Heart left ventricle (tissue), 16 donors: ENCODE measurements at regions not wholly inside any gene's neighbourhood (a gene's known extent, or its start where the extent isn't known, plus 50 kb on each side); places are given as distances from the start of the nearest gene placed in this dataset.

Experiments
- ATAC-seq, 4 donors: fragments of 200-7000 bp; cut with Tn5 transposase; one replicate each; pipeline ENCODE4 v1.9.1; 2020 to 2022; ENCODE audit warnings: moderate library complexity in 4 of 4, mild to moderate bottlenecking in 3 of 4, moderate number of reproducible peaks in 1 of 4
- DNase-seq, 5 donors: peaks; one replicate each; pipeline ENCODE4 v3.0.0-alpha.2; 2020
- H3K27ac ChIP-seq, 12 donors: fragments of 200-600 bp; sonication (generic) in 4 of 12; one replicate each; pipeline versions ENCODE4 v1.5.0 to v1.8.0; 2016 to 2022; ENCODE audit warnings: mild to moderate bottlenecking in 2 of 12
- H3K27me3 ChIP-seq, 9 donors: fragments of 200-600 bp; sonication (generic) in 2 of 9; one replicate each; pipeline versions ENCODE4 v1.5.1 to v1.8.0; 2016 to 2022; ENCODE audit warnings: mild to moderate bottlenecking in 3 of 9
- H3K36me3 ChIP-seq, 9 donors: fragments of 200-600 bp; sonication (generic) in 2 of 9; one replicate each; pipeline versions ENCODE4 v1.5.0 to v1.8.0; 2018 to 2022; ENCODE audit warnings: mild to moderate bottlenecking in 2 of 9
- H3K4me1 ChIP-seq, 12 donors: fragments of 200-600 bp; sonication (generic) in 4 of 12; one replicate each; pipeline versions ENCODE4 v1.5.0 to v1.8.0; 2016 to 2022; ENCODE audit warnings: mild to moderate bottlenecking in 3 of 12
- H3K4me3 ChIP-seq, 12 donors: fragments of 200-600 bp; sonication (generic) in 4 of 12; one replicate each; pipeline versions ENCODE4 v1.5.0 to v1.8.0; 2017 to 2022; ENCODE audit warnings: mild to moderate bottlenecking in 9 of 12, moderate library complexity in 4 of 12
- H3K9me3 ChIP-seq, 12 donors: fragments of 200-600 bp; sonication (generic) in 4 of 12; one replicate each; pipeline versions ENCODE4 v1.5.0 to v1.8.0; 2016 to 2022; ENCODE audit warnings: mild to moderate bottlenecking in 1 of 12
- POLR2A ChIP-seq, 2 donors: fragments of 450-650 bp; IDR thresholded peaks; one replicate each; pipeline ENCODE4 v1.6.1; 2017; ENCODE audit warnings: antibody characterized with exemption in 2 of 2, mild to moderate bottlenecking in 2 of 2, moderate library complexity in 2 of 2
- WGBS, 4 donors: extraction: QIAGEN DNeasy Blood & Tissue Kit in 2 of 4; methylation state at CpG; one replicate each; pipeline versions ENCODE4 v1.1.5 to v1.1.7; 2013 to 2018; 5-methylcytosine and 5-hydroxymethylcytosine counted together
- intact Hi-C, 10 donors: fragments of 100-400 bp; cut with DNase I; formaldehyde crosslinking; loops; one replicate each; pipeline versions ENCODE4 v1.11.1 to v1.14.2; 2022
- TF ChIP-seq, protein P1 (sequence below), 12 donors: fragments of 200-600 bp; sonication (generic) in 4 of 12; IDR thresholded peaks; one replicate each; pipeline versions ENCODE4 v1.5.0 to v1.8.0; 2018 to 2022; ENCODE audit warnings: antibody characterized with exemption in 12 of 12, mild to moderate bottlenecking in 5 of 12
- donor health status: ischemic (EF 13 %, LVEDD 7.1; RV severe dilation, severe dysfunction).
- donor health status: healthy with polysubstance abuse.
- donor health status: DM: no; HTN: yes; CAD: no.
- donor health status: DM: no; HTN: no; CAD: no.
- donor health status: ischemic (EF 25% LVEDD 6.9; RV normal size, moderate dysfunction).
- donor health status: ischemic (EF 25% LVEDD 5.7; RV mildly dilated, moderate dysfunction).
- donor health status: healthy.
- donor health status: DM: yes; HTN: yes; CAD: no.
- donor health status: ischemic (EF 35%, LVEDD 5.7; RV mildly dilated, moderate dysfunction).
- donor health status: nonischemic (EF 11% LVEDD 7.7; RV severe dilation, severe dysfunction).
- donor health status: DM: yes; HTN: yes; CAD: no.
- donor health status: PGD.
- donor health status: ischemic (EF 29% LVEDD 5.4; RV normal size, mild dysfunction).
- donor health status: nonischemic (EF 23%, LVEDD 6.1; RV moderate dilation, normal function).

DNA sequence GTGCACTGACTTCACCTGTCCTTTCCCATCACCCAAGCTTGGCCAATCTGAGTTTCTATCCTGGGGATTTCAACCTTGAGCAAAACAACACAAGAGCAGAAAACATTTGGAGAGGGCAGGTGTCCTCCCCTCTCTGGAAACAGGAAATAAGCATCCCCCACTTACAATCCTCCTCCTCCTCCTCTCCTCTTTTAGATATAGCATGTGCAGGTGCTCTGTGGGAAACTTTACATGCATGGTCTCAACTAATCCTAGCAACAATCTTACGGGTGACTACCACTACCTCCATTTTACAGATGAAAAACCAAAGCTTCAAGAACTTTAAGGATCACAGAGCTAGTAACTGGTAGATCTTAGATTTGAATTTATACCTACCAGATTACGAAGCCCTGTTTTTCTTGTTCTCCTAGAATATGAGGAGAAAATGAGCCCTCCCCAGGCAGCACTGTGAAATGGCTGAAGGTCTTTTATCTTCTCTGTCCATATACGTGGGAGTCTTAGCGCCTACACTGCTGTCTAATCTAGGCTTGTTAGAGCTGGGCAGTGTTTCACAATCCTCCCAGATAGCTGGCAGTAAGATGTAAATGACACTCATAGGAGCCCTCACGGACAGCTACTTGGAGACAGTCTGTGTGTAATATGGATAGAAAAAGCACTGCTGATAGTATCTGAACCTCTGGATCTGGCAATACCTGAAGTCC lies 301.2 kb upstream of the PROK2 start:
- intact Hi-C loops: no loop called here
- peak in 3 of 4 donors; percentile 41 to 84 (median 78) for ATAC-seq
- peak overlapping the region in 1 of 12 donors; percentile 60 for H3K27ac ChIP-seq

DNA sequence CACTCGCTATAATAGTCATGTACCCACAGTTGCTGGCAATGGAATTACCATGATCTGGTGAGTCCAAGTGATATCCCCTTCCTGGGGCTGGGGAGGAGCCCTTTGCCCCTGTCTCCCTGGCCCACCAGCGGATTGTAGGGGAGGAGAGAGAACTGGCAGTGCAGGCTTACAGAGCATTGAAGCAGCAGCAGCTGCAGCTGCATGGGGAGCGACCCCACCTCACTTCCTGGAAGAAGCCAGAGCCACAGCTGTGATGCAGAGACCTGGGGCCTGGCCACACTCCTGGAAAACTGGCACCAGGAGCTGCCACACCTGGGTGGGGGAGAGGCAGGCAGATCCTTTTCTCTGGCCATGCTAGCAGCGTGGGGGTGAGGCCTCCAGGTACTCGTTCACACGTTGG lies 300.1 kb upstream of the PROK2 start:
- Histone ChIP-seq H3K9me3 (no peaks in the 10 kb centered on the region), H3K4me3 (no peak overlapping the region), H3K27ac (no peak overlapping the region), H3K27me3 (no peaks in the 10 kb centered on the region), H3K36me3 (no peaks in the 10 kb centered on the region), H3K4me1 (peaks cover 0 to 52% (median 0%) of the 10 kb centered on the region in 12 donors)
- WGBS, 4 donors: 90 to 98% (median 94%) methylated on average over 2 to 6 of the region's 6 CpGs
- intact Hi-C loops: no loop called here
- TF ChIP-seq, protein P1, sequence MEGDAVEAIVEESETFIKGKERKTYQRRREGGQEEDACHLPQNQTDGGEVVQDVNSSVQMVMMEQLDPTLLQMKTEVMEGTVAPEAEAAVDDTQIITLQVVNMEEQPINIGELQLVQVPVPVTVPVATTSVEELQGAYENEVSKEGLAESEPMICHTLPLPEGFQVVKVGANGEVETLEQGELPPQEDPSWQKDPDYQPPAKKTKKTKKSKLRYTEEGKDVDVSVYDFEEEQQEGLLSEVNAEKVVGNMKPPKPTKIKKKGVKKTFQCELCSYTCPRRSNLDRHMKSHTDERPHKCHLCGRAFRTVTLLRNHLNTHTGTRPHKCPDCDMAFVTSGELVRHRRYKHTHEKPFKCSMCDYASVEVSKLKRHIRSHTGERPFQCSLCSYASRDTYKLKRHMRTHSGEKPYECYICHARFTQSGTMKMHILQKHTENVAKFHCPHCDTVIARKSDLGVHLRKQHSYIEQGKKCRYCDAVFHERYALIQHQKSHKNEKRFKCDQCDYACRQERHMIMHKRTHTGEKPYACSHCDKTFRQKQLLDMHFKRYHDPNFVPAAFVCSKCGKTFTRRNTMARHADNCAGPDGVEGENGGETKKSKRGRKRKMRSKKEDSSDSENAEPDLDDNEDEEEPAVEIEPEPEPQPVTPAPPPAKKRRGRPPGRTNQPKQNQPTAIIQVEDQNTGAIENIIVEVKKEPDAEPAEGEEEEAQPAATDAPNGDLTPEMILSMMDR (IDR thresholded peaks at IDR 0.05): no peak
- DNase-seq (no peak), ATAC-seq (no peak)

More for the DNA sequence above, 301.2 kb upstream of the PROK2 start:
- H3K4me1 ChIP-seq: peaks cover 0 to 43% (median 0%) of the 10 kb centered on the region in 12 donors
- TF ChIP-seq, protein P1 (IDR thresholded peaks at IDR 0.05): no peak
- no peak for TF ChIP-seq POLR2A (IDR thresholded peaks at IDR 0.05)
- H3K36me3 ChIP-seq: no peaks in the 10 kb centered on the region
- DNase-seq: no peak
- H3K4me3 ChIP-seq: no peak overlapping the region
- WGBS, 4 donors: 52 to 68% (median 61%) methylated on average over 5 of the region's 5 CpGs
- no peaks in the 10 kb centered on the region for H3K27me3 ChIP-seq
- no peaks in the 10 kb centered on the region for H3K9me3 ChIP-seq

DNA sequence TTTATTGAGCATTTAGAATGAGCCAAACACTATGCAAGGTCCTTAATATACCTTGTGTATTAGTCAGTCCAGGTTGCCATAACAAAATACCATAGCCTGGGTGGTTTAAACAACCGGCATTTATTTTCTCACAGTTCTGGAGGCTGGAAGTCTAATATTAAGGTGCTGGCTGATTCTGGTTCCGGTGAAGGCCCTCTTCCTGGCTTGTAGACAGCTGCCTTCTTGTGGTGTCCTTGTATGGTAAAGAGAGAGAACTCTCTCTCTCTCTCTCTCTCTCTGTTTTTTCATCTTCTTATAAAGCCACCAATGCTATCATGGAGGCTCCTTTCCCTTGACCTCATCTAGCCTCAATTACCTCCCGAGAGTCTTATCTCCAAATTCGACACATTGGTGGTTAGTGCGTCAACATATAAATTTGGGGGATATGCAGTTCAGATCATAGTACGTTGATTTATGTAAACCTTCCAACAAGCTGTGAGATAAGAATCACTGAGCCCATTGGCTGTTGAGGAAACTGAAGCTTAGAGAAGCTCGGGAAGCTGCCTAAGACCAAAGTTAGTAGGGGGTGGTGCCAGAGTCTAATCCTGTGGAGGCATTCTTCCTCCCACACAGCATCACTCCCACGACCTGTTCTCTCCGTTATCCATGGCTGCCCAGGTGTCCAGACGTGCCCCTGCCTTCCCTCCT lies 298.0 kb upstream of the PROK2 start:
- Histone ChIP-seq H3K4me1 (peaks cover 0 to 69% (median 0%) of the 10 kb centered on the region in 12 donors), H3K9me3 (no peaks in the 10 kb centered on the region), H3K4me3 (no peak overlapping the region), H3K27me3 (no peaks in the 10 kb centered on the region), H3K27ac (peak overlapping the region in 2 of 12 donors; percentile 8 to 81), H3K36me3 (no peaks in the 10 kb centered on the region)
- WGBS, 4 donors: 68 to 77% (median 73%) methylated on average over 10 of the region's 10 CpGs
- no peak for DNase-seq
- no peak for TF ChIP-seq POLR2A (IDR thresholded peaks at IDR 0.05)
- TF ChIP-seq, protein P1 (IDR thresholded peaks at IDR 0.05): no peak
- no peak for ATAC-seq
- intact Hi-C loops: no loop called here

DNA sequence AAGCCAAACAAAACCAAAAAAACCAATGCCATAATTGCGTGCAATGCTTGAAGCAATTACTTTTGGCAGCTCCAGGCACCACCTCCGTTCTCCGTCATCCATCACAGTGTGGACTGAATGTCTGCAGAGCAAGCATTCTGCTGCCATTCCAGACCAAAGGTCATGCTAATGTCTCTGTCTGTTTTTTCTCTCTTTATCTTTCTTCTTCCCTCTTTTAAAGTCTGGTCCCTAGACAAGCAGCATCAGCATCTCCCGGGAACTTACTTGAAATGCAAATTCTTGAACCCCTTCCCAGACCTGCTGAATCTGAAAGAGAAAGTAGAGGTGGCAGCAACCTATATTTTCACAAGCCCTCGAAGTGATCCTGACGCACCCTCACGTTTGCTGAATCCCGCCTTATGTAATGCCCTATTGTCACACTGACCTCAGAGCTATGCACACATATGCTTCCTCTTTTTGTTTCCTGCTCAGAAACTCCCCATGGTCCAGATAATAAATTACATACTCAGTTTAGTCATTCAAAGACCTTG lies 297.3 kb upstream of the PROK2 start:
- Histone ChIP-seq H3K4me1 (peaks cover 0 to 71% (median 0%) of the 10 kb centered on the region in 12 donors), H3K27me3 (no peaks in the 10 kb centered on the region), H3K27ac (peak overlapping the region in 1 of 12 donors; percentile 81), H3K9me3 (no peaks in the 10 kb centered on the region), H3K36me3 (no peaks in the 10 kb centered on the region), H3K4me3 (no peak overlapping the region)
- TF ChIP-seq POLR2A (IDR thresholded peaks at IDR 0.05): no peak
- WGBS, 4 donors: 43 to 61% (median 55%) methylated on average over 8 of the region's 8 CpGs
- DNase-seq (peak in 1 of 5 donors; percentile 37), ATAC-seq (peak; percentile 58 to 86 (median 70))
- intact Hi-C loops: no loop called here
